ENCODE measurements at regions not wholly inside any gene's neighbourhood (a gene's known extent, or its start where the extent isn't known, plus 50 kb on each side); places are given as distances from the start of the nearest gene placed in this dataset.

DNA sequence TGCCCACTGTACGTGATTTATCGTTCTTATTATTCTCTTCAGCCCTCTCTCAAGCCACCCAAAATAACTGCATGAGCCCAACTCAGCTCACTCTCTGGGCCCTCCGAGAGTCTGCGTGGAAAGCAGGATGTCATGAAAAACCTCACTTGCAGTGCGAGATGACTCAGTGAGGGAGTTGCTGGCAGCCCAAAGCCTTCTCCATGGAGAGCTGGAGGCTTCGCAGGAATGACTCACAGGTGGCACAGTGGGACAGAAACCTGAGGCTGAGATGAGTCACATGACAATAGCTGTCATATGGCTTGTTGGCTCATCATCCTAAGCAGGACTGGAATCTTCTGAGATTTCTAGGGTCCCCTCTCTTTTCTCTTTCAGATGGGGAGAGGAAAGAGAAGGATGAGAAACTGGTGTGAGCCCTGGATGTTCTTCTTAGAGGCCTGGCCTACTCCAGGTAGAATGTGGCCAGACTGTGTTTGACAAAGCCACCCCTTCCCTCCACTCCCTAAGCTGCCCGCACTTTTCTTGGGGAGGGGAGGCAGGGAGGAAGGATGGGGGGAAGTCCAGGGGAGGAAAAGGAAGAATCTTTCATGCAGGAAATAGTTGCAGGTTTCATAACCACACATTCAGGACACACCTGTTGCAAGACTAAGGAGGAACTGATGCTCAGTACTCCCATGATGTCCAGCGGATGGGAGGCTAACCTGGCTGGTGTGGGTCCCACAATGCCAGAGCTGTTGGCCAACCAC is 160.6 kb upstream of the RPL38 start:
- Histone ChIP-seq H3K4me3 (ENCODE audit: low read depth in 1 of 5, low read length in 5 of 5) (no peak overlapping the region), H3K36me3 (ENCODE audit: control insufficient read depth in 5 of 5, insufficient read depth in 5 of 5, low read length in 5 of 5) (no peaks in the 10 kb centered on the region), H3K27me3 (ENCODE audit: control insufficient read depth in 5 of 5, insufficient read depth in 4 of 5, low read length in 5 of 5) (peaks cover 0 to 8% (median 3%) of the 10 kb centered on the region in 5 donors), H3K9ac (ENCODE audit: low read length in 5 of 5) (no peak overlapping the region), H3K4me1 (ENCODE audit: control insufficient read depth in 5 of 5, insufficient read depth in 5 of 5, low read length in 5 of 5) (no peaks in the 10 kb centered on the region), H3K27ac (ENCODE audit: low read depth, low read length) (no peak overlapping the region), H3K9me3 (ENCODE audit: control insufficient read depth in 5 of 5, low read length in 5 of 5) (no peaks in the 10 kb centered on the region)

DNA sequence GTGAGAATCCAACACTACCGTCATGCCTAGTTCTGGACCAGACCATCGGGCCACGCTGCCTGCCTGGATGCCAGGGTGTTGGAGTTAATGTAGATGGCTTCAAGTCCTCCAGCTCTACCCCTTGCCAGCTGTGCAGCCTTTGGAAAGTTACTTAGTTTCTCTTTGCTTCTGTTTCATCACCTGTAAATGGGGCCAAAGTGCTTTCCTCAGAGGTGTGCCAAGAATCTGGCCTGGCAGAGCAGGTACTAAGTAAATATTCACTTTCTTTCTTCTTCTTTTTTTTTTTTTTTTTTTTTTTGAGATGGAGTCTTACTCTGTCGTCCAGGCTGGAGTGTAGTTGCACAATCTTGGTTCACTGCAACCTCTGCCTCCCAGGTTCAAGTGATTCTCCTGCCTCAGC is 159.5 kb upstream of the RPL38 start:
- no peaks in the 10 kb centered on the region for H3K36me3 ChIP-seq (ENCODE audit: control insufficient read depth in 5 of 5, insufficient read depth in 5 of 5, low read length in 5 of 5)

DNA sequence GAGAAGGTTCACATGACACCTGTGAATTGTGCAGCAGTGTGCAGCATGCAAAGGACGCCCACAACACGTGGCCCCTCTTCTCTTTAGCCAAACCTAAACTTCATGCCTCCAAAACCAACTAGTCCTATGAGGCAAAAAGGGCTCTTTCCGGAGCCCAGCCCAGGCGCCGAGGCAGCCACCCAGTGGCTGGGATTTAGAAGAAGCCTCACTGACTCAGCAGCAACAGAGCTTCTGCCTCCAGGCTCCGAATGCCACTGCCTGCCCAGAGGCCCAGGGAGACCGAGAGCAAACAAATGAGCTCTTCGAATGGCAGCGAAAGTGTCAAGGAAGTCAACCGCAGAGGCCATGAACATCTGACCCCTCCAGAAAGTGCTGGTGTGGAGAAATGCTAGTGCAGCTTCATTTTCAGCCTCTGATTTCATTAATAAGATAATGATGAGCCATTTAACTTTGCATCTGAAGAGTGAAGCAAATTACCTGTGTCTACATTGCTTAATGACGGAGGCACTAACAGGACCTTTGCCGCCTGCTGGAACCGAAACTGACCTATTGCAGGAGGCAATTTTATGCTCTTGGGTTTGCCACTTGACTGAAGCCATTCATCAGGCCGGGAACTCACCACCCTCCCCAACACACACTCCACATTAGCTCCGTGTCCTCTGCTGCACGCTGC is 157.7 kb upstream of the RPL38 start:
- Histone ChIP-seq H3K36me3 (ENCODE audit: control insufficient read depth in 5 of 5, insufficient read depth in 5 of 5, low read length in 5 of 5) (no peaks in the 10 kb centered on the region), H3K9ac (ENCODE audit: low read length in 5 of 5) (no peak overlapping the region), H3K27me3 (ENCODE audit: control insufficient read depth in 5 of 5, insufficient read depth in 4 of 5, low read length in 5 of 5) (peaks cover 12 to 35% (median 21%) of the 10 kb centered on the region in 5 donors), H3K4me3 (ENCODE audit: low read depth in 1 of 5, low read length in 5 of 5) (no peak overlapping the region), H3K27ac (ENCODE audit: low read depth, low read length) (no peak overlapping the region), H3K4me1 (ENCODE audit: control insufficient read depth in 5 of 5, insufficient read depth in 5 of 5, low read length in 5 of 5) (no peaks in the 10 kb centered on the region), H3K9me3 (ENCODE audit: control insufficient read depth in 5 of 5, low read length in 5 of 5) (no peaks in the 10 kb centered on the region)

More for the DNA sequence above, 159.5 kb upstream of the RPL38 start:
- H3K27ac ChIP-seq (ENCODE audit: low read depth, low read length) = no peak overlapping the region
- H3K27me3 ChIP-seq (ENCODE audit: control insufficient read depth in 5 of 5, insufficient read depth in 4 of 5, low read length in 5 of 5) = peaks cover 1 to 18% (median 9%) of the 10 kb centered on the region in 5 donors
- H3K9ac ChIP-seq (ENCODE audit: low read length in 5 of 5) = no peak overlapping the region
- H3K4me3 ChIP-seq (ENCODE audit: low read depth in 1 of 5, low read length in 5 of 5) = no peak overlapping the region
- no peaks in the 10 kb centered on the region for H3K9me3 ChIP-seq (ENCODE audit: control insufficient read depth in 5 of 5, low read length in 5 of 5)
- no peaks in the 10 kb centered on the region for H3K4me1 ChIP-seq (ENCODE audit: control insufficient read depth in 5 of 5, insufficient read depth in 5 of 5, low read length in 5 of 5)

DNA sequence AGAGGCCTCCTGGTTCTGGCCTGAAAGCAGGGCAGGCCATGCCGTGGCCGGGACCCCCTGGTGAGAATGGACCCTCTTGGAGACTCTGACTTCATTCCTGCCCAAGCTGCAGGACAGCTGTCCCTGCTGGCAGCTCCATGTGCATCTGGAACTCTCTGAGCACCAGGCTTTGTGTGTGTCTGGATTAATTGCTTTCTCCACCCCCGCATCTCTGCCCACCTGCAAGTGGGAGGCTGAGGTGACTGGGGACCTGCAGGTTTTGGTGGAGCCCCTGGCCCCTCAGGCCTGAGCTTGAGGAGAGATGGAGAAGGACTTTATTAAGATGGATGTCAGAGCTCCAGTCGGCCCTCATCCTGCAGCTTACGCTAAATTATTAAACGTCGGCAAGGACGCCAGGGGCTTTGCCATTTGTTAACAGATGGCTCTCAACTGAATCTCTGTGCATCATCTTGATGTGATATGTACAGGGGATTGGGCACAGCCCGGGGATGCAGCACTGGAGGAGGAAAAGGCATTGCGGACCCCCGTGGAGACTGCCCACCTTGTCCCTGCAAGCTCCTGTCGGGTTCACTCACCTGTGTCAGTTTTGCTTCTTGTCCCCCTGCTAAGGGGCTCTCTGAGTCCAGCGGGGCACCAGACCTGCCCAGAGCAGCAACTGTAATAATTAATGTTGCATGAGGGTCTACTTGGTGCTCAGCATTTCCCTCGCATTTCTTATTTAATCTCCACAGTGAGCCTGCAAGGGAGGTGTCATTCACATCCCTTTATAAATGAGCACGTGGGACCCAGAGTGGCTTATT is 154.1 kb upstream of the RPL38 start:
- no peaks in the 10 kb centered on the region for H3K4me1 ChIP-seq (ENCODE audit: control insufficient read depth in 5 of 5, insufficient read depth in 5 of 5, low read length in 5 of 5)
- H3K9ac ChIP-seq (ENCODE audit: low read length in 5 of 5) = no peak overlapping the region
- H3K36me3 ChIP-seq (ENCODE audit: control insufficient read depth in 5 of 5, insufficient read depth in 5 of 5, low read length in 5 of 5) = no peaks in the 10 kb centered on the region
- H3K27ac ChIP-seq (ENCODE audit: low read depth, low read length) = no peak overlapping the region
- no peak overlapping the region for H3K4me3 ChIP-seq (ENCODE audit: low read depth in 1 of 5, low read length in 5 of 5)
- H3K27me3 ChIP-seq (ENCODE audit: control insufficient read depth in 5 of 5, insufficient read depth in 4 of 5, low read length in 5 of 5) = peaks cover 15 to 50% (median 39%) of the 10 kb centered on the region in 5 donors
- no peaks in the 10 kb centered on the region for H3K9me3 ChIP-seq (ENCODE audit: control insufficient read depth in 5 of 5, low read length in 5 of 5)

DNA sequence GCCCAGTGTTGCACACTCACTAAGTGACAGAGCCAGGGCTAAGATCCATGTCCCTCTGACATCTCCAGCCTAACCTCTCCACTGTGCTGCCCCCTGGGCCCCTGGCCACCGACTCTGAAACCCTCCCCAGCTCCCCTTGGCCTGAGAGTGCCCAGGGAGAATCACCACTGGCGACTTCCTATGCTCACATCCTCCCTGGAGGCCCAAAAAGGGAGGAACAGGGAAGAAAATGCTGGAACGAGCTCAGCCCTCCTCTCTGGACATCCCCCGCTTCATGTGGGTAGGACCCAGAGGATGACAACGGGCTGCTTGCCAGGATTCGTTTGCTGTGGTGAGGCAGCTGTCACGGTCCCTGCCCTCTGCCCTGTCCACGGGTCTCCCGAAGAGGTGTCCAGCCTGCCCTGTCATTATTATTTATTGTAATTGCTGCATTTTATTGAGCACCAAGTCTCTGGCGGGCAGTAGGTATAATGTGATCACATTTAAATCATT is 153.5 kb upstream of the RPL38 start:
- no peak overlapping the region for H3K9ac ChIP-seq (ENCODE audit: low read length in 5 of 5)

DNA sequence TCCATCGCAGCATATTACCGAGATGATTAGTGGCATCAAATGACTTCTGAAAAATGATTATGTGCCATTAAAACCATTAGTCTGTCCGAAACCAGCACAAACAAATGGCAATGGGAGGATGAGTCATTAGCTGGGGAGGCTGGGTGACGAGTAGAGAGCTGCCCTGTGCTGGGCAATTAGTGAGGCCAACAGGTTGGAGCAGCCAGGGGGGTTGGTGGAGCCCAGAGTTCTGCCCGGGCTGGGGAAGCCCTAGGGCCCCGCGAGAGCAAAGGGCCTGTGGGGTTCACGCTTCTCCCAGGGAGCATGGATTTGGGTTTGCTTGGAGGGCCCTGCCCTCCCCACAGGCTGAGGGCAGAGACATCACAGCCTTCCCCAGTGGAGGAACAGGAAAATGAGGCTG is 152.1 kb upstream of the RPL38 start:
- H3K27me3 ChIP-seq (ENCODE audit: control insufficient read depth in 5 of 5, insufficient read depth in 4 of 5, low read length in 5 of 5) = peaks cover 21 to 59% (median 45%) of the 10 kb centered on the region in 5 donors
- no peaks in the 10 kb centered on the region for H3K36me3 ChIP-seq (ENCODE audit: control insufficient read depth in 5 of 5, insufficient read depth in 5 of 5, low read length in 5 of 5)
- no peaks in the 10 kb centered on the region for H3K4me1 ChIP-seq (ENCODE audit: control insufficient read depth in 5 of 5, insufficient read depth in 5 of 5, low read length in 5 of 5)
- H3K9me3 ChIP-seq (ENCODE audit: control insufficient read depth in 5 of 5, low read length in 5 of 5) = no peaks in the 10 kb centered on the region
- no peak overlapping the region for H3K27ac ChIP-seq (ENCODE audit: low read depth, low read length)
- H3K9ac ChIP-seq (ENCODE audit: low read length in 5 of 5) = no peak overlapping the region
- H3K4me3 ChIP-seq (ENCODE audit: low read depth in 1 of 5, low read length in 5 of 5) = no peak overlapping the region

More for the DNA sequence above, 153.5 kb upstream of the RPL38 start:
- Histone ChIP-seq H3K27me3 (ENCODE audit: control insufficient read depth in 5 of 5, insufficient read depth in 4 of 5, low read length in 5 of 5) (peaks cover 15 to 51% (median 40%) of the 10 kb centered on the region in 5 donors), H3K4me3 (ENCODE audit: low read depth in 1 of 5, low read length in 5 of 5) (no peak overlapping the region), H3K9me3 (ENCODE audit: control insufficient read depth in 5 of 5, low read length in 5 of 5) (no peaks in the 10 kb centered on the region), H3K4me1 (ENCODE audit: control insufficient read depth in 5 of 5, insufficient read depth in 5 of 5, low read length in 5 of 5) (no peaks in the 10 kb centered on the region), H3K36me3 (ENCODE audit: control insufficient read depth in 5 of 5, insufficient read depth in 5 of 5, low read length in 5 of 5) (no peaks in the 10 kb centered on the region), H3K27ac (ENCODE audit: low read depth, low read length) (no peak overlapping the region)

DNA sequence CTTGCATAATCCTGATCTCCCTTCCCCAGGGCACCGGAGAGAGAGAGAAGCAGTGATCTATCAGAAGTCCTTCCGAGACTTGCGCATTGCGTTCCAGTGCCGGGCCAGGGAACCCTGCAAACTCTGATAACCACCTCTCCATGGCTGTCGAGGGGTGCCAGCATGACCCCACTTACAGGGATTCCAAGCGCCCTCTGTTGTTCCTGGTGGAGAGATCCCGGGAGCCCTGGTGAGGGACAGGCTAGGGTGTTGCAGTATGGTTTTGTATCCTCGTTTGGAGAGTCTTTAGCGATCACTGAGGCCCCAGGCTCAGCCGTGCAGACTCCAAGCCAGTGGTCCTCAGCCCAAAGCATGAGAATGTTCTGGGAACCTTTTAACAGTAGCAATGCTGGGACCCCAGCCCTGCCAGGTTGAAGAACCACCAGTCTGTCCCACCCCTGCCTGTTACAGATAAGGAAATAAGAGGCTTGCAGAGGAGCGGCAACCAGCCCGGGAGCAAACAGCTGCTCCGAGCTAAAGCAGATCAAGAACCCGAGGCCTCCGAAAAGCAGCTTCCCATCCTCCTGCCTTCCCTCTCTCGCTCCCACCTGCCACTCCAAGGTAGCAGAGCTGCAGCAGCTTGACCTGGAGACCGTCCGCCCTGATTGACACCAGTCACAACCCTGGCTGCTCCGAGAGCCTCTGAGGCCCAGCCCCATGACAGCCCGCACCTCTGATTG is 150.3 kb upstream of the RPL38 start:
- Histone ChIP-seq H3K9ac (ENCODE audit: low read length in 5 of 5) (no peak overlapping the region), H3K9me3 (ENCODE audit: control insufficient read depth in 5 of 5, low read length in 5 of 5) (no peaks in the 10 kb centered on the region), H3K27ac (ENCODE audit: low read depth, low read length) (no peak overlapping the region), H3K4me3 (ENCODE audit: low read depth in 1 of 5, low read length in 5 of 5) (no peak overlapping the region), H3K27me3 (ENCODE audit: control insufficient read depth in 5 of 5, insufficient read depth in 4 of 5, low read length in 5 of 5) (peaks cover 29 to 57% (median 45%) of the 10 kb centered on the region in 5 donors), H3K36me3 (ENCODE audit: control insufficient read depth in 5 of 5, insufficient read depth in 5 of 5, low read length in 5 of 5) (no peaks in the 10 kb centered on the region), H3K4me1 (ENCODE audit: control insufficient read depth in 5 of 5, insufficient read depth in 5 of 5, low read length in 5 of 5) (no peaks in the 10 kb centered on the region)

DNA sequence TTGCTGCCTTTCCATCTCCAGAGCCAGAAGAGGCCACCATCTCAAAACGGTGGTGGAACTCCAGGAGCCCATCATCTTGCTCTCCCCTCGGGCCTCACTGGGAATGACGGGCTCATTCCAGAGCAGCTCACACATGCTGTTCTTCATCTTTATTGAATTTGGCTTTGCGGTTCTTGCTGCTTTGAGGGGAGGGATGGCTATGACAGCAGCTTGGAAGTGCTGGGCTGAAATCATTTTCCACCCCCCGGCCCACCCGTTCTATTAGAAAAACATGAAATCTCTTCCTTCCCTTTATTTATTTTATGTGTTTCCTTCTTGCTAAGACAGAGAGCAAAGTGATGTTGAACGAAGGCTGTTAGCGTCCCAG is 149.8 kb upstream of the RPL38 start:
- Histone ChIP-seq H3K27me3 (ENCODE audit: control insufficient read depth in 5 of 5, insufficient read depth in 4 of 5, low read length in 5 of 5) (peaks cover 31 to 56% (median 44%) of the 10 kb centered on the region in 5 donors), H3K36me3 (ENCODE audit: control insufficient read depth in 5 of 5, insufficient read depth in 5 of 5, low read length in 5 of 5) (no peaks in the 10 kb centered on the region), H3K27ac (ENCODE audit: low read depth, low read length) (no peak overlapping the region), H3K9me3 (ENCODE audit: control insufficient read depth in 5 of 5, low read length in 5 of 5) (no peaks in the 10 kb centered on the region), H3K9ac (ENCODE audit: low read length in 5 of 5) (no peak overlapping the region), H3K4me3 (ENCODE audit: low read depth in 1 of 5, low read length in 5 of 5) (no peak overlapping the region), H3K4me1 (ENCODE audit: control insufficient read depth in 5 of 5, insufficient read depth in 5 of 5, low read length in 5 of 5) (no peaks in the 10 kb centered on the region)

DNA sequence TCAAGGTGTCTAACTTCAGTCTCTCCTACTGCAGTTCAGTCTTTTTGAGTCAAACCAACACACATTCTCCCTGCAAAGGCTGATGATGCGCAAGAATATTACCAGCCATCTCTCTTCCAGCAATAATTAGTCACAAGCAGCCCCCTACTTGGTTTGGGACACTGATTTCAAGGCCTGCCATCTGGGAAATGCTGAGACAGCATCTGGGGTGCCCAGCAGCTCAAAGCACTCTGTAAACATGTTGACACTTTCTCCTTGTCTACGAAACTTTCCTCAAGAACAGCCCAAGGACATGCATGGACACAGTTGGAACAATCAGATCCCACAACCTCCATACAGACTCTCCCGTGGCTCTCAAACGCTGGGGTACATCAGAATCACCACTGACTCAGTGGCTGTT is 149.2 kb upstream of the RPL38 start:
- Histone ChIP-seq H3K4me1 (ENCODE audit: control insufficient read depth in 5 of 5, insufficient read depth in 5 of 5, low read length in 5 of 5) (no peaks in the 10 kb centered on the region), H3K9ac (ENCODE audit: low read length in 5 of 5) (no peak overlapping the region), H3K27me3 (ENCODE audit: control insufficient read depth in 5 of 5, insufficient read depth in 4 of 5, low read length in 5 of 5) (peaks cover 27 to 51% (median 40%) of the 10 kb centered on the region in 5 donors)

More for the DNA sequence above, 149.2 kb upstream of the RPL38 start:
- no peaks in the 10 kb centered on the region for H3K36me3 ChIP-seq (ENCODE audit: control insufficient read depth in 5 of 5, insufficient read depth in 5 of 5, low read length in 5 of 5)
- no peaks in the 10 kb centered on the region for H3K9me3 ChIP-seq (ENCODE audit: control insufficient read depth in 5 of 5, low read length in 5 of 5)
- H3K27ac ChIP-seq (ENCODE audit: low read depth, low read length) = no peak overlapping the region
- H3K4me3 ChIP-seq (ENCODE audit: low read depth in 1 of 5, low read length in 5 of 5) = no peak overlapping the region

All from subcutaneous abdominal adipose tissue (tissue), 5 donors.